Effector memory CD4-positive, alpha-beta T cell (primary cell): ENCODE measurements at regions not wholly inside any gene's neighbourhood (a gene's known extent, or its start where the extent isn't known, plus 50 kb on each side); places are given as distances from the start of the nearest gene placed in this dataset.

Source experiments
- DNase-seq, 3 donors: peaks; one replicate each; pipeline ENCODE4 v3.0.0-alpha.2; 2020
- H3K27ac ChIP-seq: 2 replicates; pipeline ENCODE4 v1.7.0; 2013; ENCODE audit warnings: mild to moderate bottlenecking, low read length, moderate library complexity; ENCODE audit not compliant: insufficient read depth, poor library complexity, severe bottlenecking
- H3K27me3 ChIP-seq: replicated peaks from 2 replicates; pipeline ENCODE4 v1.7.0; 2013; ENCODE audit warnings: mild to moderate bottlenecking, low read length; ENCODE audit not compliant: insufficient read depth, control insufficient read depth, poor library complexity, severe bottlenecking
- H3K36me3 ChIP-seq: 2 replicates; pipeline ENCODE4 v1.7.0; 2013; ENCODE audit warnings: mild to moderate bottlenecking, low read length, moderate library complexity; ENCODE audit not compliant: control insufficient read depth, insufficient read depth
- H3K4me1 ChIP-seq: 2 replicates; pipeline ENCODE4 v1.7.0; 2013; ENCODE audit warnings: low read length, mild to moderate bottlenecking; ENCODE audit not compliant: control insufficient read depth, insufficient read depth, poor library complexity, severe bottlenecking
- H3K4me3 ChIP-seq: 2 replicates; pipeline ENCODE4 v1.7.0; 2013; ENCODE audit warnings: low read length, low read depth, mild to moderate bottlenecking; ENCODE audit not compliant: insufficient read depth, poor library complexity, severe bottlenecking
- H3K9me3 ChIP-seq: 2 replicates; pipeline ENCODE4 v1.7.0; 2013; ENCODE audit warnings: mild to moderate bottlenecking, low read length, moderate library complexity; ENCODE audit not compliant: control insufficient read depth

GRCh38 chr3:115380883-115381572 is 233.9 kb upstream of the ZBTB20 start:
- H3K4me1 ChIP-seq = no peaks in the 10 kb centered on the region
- DNase-seq = no peak
- no peaks in the 10 kb centered on the region for H3K36me3 ChIP-seq
- no peak overlapping the region for H3K27ac ChIP-seq
- H3K9me3 ChIP-seq = no peaks in the 10 kb centered on the region
- H3K27me3 ChIP-seq = no peaks in the 10 kb centered on the region
- H3K4me3 ChIP-seq = no peak overlapping the region

- Histone ChIP-seq H3K4me3 (no peak overlapping the region), H3K4me1 (no peaks in the 10 kb centered on the region), H3K27ac (no peak overlapping the region), H3K36me3 (no peaks in the 10 kb centered on the region), H3K9me3 (no peaks in the 10 kb centered on the region), H3K27me3 (no peaks in the 10 kb centered on the region)
- no peak for DNase-seq
Observed at GRCh38 chr3:115381573-115381912, 234.5 kb upstream of the ZBTB20 start.

DNA sequence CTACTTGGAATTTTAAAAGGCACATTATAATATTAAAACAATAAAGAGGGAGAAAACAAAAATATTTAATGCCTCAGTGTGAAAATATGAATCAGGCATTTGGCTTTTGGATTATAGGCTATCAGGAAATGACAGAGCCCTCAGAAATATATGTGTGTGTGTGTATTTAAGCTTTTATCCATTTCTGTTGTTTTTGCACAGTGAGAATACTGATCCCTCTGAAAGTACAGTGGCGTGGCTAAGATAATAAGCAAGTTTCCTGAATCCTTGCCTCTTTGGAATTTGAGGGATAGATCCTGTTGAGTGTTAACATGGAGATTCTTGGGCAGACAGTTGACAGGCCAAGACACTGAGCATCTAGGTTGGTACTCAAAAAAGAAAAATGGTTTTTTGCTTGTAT is 234.8 kb upstream of the ZBTB20 start:
- no peaks in the 10 kb centered on the region for H3K9me3 ChIP-seq
- H3K27ac ChIP-seq = no peak overlapping the region
- no peaks in the 10 kb centered on the region for H3K27me3 ChIP-seq
- H3K36me3 ChIP-seq = no peaks in the 10 kb centered on the region
- no peaks in the 10 kb centered on the region for H3K4me1 ChIP-seq
- no peak for DNase-seq
- no peak overlapping the region for H3K4me3 ChIP-seq

GRCh38 chr3:115384381-115384780 is 237.3 kb upstream of the ZBTB20 start:
- Histone ChIP-seq H3K27me3 (no peaks in the 10 kb centered on the region), H3K27ac (no peak overlapping the region), H3K36me3 (no peaks in the 10 kb centered on the region), H3K9me3 (no peaks in the 10 kb centered on the region), H3K4me1 (no peaks in the 10 kb centered on the region), H3K4me3 (no peak overlapping the region)
- DNase-seq = no peak

GRCh38 chr3:115385774-115386730 is 237.3 kb upstream of the GAP43 start:
- H3K9me3 ChIP-seq = no peaks in the 10 kb centered on the region
- DNase-seq = no peak
- no peaks in the 10 kb centered on the region for H3K4me1 ChIP-seq

GRCh38 chr3:115388166-115388565 is 235.1 kb upstream of the GAP43 start:
- H3K27ac ChIP-seq = no peak overlapping the region
- no peak overlapping the region for H3K4me3 ChIP-seq
- no peak for DNase-seq
- no peaks in the 10 kb centered on the region for H3K4me1 ChIP-seq
- no peaks in the 10 kb centered on the region for H3K27me3 ChIP-seq
- no peaks in the 10 kb centered on the region for H3K36me3 ChIP-seq
- no peaks in the 10 kb centered on the region for H3K9me3 ChIP-seq

More at GRCh38 chr3:115385774-115386730, 237.3 kb upstream of the GAP43 start:
- no peak overlapping the region for H3K4me3 ChIP-seq
- no peaks in the 10 kb centered on the region for H3K36me3 ChIP-seq
- no peaks in the 10 kb centered on the region for H3K27me3 ChIP-seq
- H3K27ac ChIP-seq = no peak overlapping the region

DNA sequence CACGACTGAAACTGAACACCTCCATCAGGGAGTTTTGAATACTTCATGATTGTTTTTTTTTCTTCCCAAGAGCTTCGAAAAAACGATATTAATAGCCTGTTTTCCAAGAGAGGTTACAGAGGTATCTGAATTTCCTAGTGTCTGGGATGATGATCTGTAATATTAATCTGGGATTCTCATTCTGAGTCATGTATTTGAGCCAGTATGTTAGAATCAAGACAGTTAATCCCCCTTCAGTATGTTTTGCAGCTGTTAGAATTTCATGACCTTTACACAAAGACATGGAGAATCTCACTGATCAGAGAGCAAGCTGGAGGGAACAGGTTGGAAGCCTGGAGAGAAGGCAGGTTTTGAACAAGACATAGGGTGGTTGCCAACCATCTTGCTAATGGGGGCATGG is 234.5 kb upstream of the GAP43 start:
- no peak for DNase-seq
- H3K4me1 ChIP-seq = no peaks in the 10 kb centered on the region
- no peak overlapping the region for H3K27ac ChIP-seq
- H3K4me3 ChIP-seq = no peak overlapping the region
- H3K36me3 ChIP-seq = no peaks in the 10 kb centered on the region
- H3K27me3 ChIP-seq = no peaks in the 10 kb centered on the region
- no peaks in the 10 kb centered on the region for H3K9me3 ChIP-seq

DNA sequence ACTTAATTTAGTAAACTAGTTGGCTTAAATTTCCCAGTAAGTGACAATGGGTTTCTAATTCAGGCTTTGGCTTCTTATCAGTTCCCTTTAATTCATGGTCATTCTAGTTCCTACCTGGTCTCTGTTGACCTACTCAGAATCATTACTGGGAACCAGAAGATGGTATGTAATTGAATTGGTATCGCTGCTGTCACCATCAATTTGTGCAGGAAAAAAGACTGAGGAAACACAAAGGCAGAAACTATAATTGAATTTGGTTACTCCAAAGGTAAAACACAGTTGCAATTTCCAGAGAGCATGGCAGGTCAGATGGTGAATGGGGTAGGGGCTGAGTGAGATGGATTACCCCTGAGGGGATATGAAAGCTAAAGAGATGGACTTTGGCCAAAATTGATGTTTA is 226.5 kb upstream of the GAP43 start:
- no peak overlapping the region for H3K4me3 ChIP-seq
- no peaks in the 10 kb centered on the region for H3K4me1 ChIP-seq
- no peaks in the 10 kb centered on the region for H3K9me3 ChIP-seq
- H3K27ac ChIP-seq = no peak overlapping the region
- H3K36me3 ChIP-seq = no peaks in the 10 kb centered on the region
- no peak for DNase-seq
- no peaks in the 10 kb centered on the region for H3K27me3 ChIP-seq

GRCh38 chr3:115397433-115397832 is 225.9 kb upstream of the GAP43 start:
- Histone ChIP-seq H3K36me3 (no peaks in the 10 kb centered on the region), H3K4me1 (no peaks in the 10 kb centered on the region), H3K9me3 (no peaks in the 10 kb centered on the region), H3K27me3 (no peaks in the 10 kb centered on the region), H3K27ac (no peak overlapping the region), H3K4me3 (no peak overlapping the region)
- DNase-seq = no peak

DNA sequence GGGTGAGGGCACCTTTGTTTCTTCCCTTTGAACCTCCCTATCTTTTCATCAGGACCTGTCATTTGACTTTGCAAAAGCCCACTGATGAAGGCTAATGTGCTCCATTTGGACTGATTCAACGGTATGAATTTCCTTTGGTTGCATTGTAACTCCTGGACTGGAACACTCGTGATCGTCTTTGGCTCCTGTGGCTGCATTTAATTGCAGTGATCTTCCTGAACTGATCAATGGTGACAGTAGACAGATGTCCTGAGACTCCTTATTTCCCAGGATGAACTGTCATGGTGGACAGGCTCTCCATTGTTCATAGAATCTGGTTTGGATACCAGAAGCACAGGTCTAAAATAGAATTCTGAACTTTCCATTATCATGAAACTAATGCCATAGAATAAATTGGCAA is 224.8 kb upstream of the GAP43 start:
- Histone ChIP-seq H3K9me3 (no peaks in the 10 kb centered on the region), H3K36me3 (no peaks in the 10 kb centered on the region), H3K27ac (no peak overlapping the region)

More for the DNA sequence above, 224.8 kb upstream of the GAP43 start:
- H3K4me1 ChIP-seq = no peaks in the 10 kb centered on the region
- no peak overlapping the region for H3K4me3 ChIP-seq
- no peak for DNase-seq
- H3K27me3 ChIP-seq = no peaks in the 10 kb centered on the region
